Prostate gland (tissue), 2 donors: ENCODE measurements at regions not wholly inside any gene's neighbourhood (a gene's known extent, or its start where the extent isn't known, plus 50 kb on each side); places are given as distances from the start of the nearest gene placed in this dataset.

Experiments used
- DNase-seq: peaks from one replicate; pipeline ENCODE4 v3.0.0-alpha.2; 2019; ENCODE audit warnings: low spot score
- H3K27ac ChIP-seq, 2 donors: fragments of 200-600 bp; sonication (generic); 2 replicates each; pipeline ENCODE4 v1.5.1; 2017 to 2019
- H3K27me3 ChIP-seq: fragments of 200-600 bp; sonication (generic); replicated peaks from 2 replicates; pipeline ENCODE4 v1.5.1; 2019; ENCODE audit not compliant: insufficient read depth
- H3K36me3 ChIP-seq, 2 donors: fragments of 200-600 bp; sonication (generic); 1 replicate in 1 of 2; 2 replicates in 1 of 2; pipeline versions ENCODE4 v1.5.1 to v1.8.1; 2017 to 2019
- H3K4me1 ChIP-seq: fragments of 200-600 bp; sonication (generic); replicated peaks from 2 replicates; pipeline ENCODE4 v1.5.1; 2019
- H3K4me3 ChIP-seq, 2 donors: fragments of 200-600 bp; sonication (generic); 2 replicates each; pipeline ENCODE4 v1.5.1; 2017 to 2019
- H3K9me3 ChIP-seq: fragments of 200-600 bp; sonication (generic); 2 replicates; pipeline ENCODE4 v1.5.1; 2017
- POLR2A ChIP-seq: fragments of 450-650 bp; IDR thresholded peaks from one replicate; pipeline ENCODE4 v1.6.1; 2016; ENCODE audit warnings: antibody characterized with exemption, mild to moderate bottlenecking
- POLR2AphosphoS5 ChIP-seq: sonication (generic); formaldehyde crosslinking; IDR thresholded peaks from one replicate; pipeline ENCODE4 v1.6.1; 2017; ENCODE audit warnings: antibody characterized with exemption
- WGBS: methylation state at CpG from one replicate; pipeline ENCODE4 v1.1.5; 2018; 5-methylcytosine and 5-hydroxymethylcytosine counted together
- intact Hi-C: fragments of 100-400 bp; cut with DNase I; formaldehyde crosslinking; loops from one replicate; pipeline ENCODE4 v1.14.2; 2022
- TF ChIP-seq, protein P1 (sequence below), 4 experiments: fragments of 200-600 bp in 2 of 4; fragments of 450-650 bp in 2 of 4; sonication (generic) in 2 of 4; IDR thresholded peaks; 1 replicate in 3 of 4; 2 replicates in 1 of 4; pipeline ENCODE4 v1.5.1; 2016 to 2019; ENCODE audit warnings: antibody characterized with exemption in 4 of 4, mild to moderate bottlenecking in 2 of 4, moderate library complexity in 2 of 4

DNA sequence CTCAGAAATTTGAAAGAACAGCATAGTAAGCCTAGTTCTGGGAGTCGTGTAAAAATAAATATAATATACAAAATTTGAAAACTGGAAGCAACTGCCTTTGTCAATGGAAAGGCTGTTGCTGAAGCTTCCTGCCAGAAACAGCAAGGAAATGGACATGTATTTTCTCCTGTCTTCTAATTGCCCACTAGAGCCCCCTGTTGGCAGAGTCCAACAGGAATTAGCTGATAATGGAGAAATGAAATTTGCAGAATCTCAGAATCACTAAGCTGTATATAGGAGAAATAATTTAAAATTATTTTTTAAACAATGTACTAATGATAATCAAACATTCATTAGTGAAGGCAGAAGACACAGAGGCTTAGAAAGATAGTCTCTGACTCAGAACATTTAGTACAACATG lies 414.8 kb downstream of the SLC6A15 start:
- 75% methylated on average over 1 of the region's 1 CpG for WGBS
- TF ChIP-seq, protein P1, sequence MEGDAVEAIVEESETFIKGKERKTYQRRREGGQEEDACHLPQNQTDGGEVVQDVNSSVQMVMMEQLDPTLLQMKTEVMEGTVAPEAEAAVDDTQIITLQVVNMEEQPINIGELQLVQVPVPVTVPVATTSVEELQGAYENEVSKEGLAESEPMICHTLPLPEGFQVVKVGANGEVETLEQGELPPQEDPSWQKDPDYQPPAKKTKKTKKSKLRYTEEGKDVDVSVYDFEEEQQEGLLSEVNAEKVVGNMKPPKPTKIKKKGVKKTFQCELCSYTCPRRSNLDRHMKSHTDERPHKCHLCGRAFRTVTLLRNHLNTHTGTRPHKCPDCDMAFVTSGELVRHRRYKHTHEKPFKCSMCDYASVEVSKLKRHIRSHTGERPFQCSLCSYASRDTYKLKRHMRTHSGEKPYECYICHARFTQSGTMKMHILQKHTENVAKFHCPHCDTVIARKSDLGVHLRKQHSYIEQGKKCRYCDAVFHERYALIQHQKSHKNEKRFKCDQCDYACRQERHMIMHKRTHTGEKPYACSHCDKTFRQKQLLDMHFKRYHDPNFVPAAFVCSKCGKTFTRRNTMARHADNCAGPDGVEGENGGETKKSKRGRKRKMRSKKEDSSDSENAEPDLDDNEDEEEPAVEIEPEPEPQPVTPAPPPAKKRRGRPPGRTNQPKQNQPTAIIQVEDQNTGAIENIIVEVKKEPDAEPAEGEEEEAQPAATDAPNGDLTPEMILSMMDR (IDR thresholded peaks at IDR 0.05): peak in 1 of 4 experiments; percentile 27
- TF ChIP-seq POLR2A: no peak
- DNase-seq: no peak
- intact Hi-C loops: no loop called here
- Histone ChIP-seq H3K36me3 (no peaks in the 10 kb centered on the region), H3K9me3 (no peaks in the 10 kb centered on the region), H3K4me3 (no peak overlapping the region), H3K27me3 (no peaks in the 10 kb centered on the region), H3K4me1 (no peaks in the 10 kb centered on the region), H3K27ac (no peak overlapping the region)

DNA sequence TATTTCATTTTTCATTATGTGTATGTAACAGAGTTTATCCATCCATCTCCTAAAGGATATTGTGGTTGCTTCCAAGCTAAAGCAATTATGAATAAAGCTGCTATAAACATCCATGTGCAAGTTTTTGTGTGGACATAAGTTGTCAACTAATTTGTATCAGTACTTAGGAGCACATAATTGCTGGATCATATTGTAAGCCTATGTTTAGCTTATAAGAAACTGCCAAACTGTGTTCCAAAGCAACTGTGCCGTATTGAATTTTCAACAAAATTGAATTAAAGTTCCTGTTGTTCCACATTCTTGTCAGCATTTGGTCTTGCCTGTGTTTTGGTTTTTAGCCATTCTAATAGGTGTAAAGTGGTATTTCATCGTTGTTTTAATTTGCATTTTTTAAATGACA lies 416.9 kb downstream of the SLC6A15 start:
- intact Hi-C loops: no loop called here
- DNase-seq: no peak
- H3K9me3 ChIP-seq: no peaks in the 10 kb centered on the region
- H3K36me3 ChIP-seq: no peaks in the 10 kb centered on the region
- H3K27ac ChIP-seq: no peak overlapping the region
- WGBS: 89% methylated on average over 2 of the region's 2 CpGs
- H3K4me3 ChIP-seq: no peak overlapping the region
- TF ChIP-seq, protein P1 (IDR thresholded peaks at IDR 0.05): no peak
- TF ChIP-seq POLR2AphosphoS5 (no peak), POLR2A (no peak)
- no peaks in the 10 kb centered on the region for H3K4me1 ChIP-seq
- H3K27me3 ChIP-seq: no peaks in the 10 kb centered on the region

DNA sequence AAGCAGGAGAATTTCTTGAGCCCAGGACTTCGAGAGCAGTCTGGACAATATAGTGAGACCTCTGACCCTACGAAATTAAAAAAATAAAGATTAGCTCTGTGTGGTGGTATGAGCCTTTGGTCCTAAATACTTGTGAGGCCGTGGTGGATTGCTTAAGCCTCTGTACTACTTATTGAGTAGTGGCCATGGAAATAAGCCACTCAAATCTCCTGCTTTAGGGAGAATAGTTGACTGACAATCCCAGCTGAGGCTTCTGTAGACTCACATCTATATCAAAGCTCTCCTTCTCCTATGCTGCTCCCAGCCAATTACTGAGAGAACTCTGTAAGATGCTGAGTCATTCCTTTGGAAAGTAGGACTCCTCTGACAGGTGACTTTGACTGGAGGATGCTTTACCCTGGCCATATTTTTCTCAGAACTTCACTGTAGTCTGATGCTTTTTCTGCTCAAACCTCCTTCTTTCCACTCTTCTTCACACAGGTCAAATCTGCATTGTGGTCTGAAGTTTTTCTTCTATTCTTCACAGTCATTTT lies 420.2 kb downstream of the SLC6A15 start:
- Histone ChIP-seq H3K9me3 (no peaks in the 10 kb centered on the region), H3K27ac (no peak overlapping the region), H3K4me3 (no peak overlapping the region), H3K27me3 (no peaks in the 10 kb centered on the region), H3K36me3 (no peaks in the 10 kb centered on the region), H3K4me1 (no peaks in the 10 kb centered on the region)
- 84% methylated on average over 3 of the region's 3 CpGs for WGBS
- no peak for TF ChIP-seq POLR2AphosphoS5
- TF ChIP-seq, protein P1 (IDR thresholded peaks at IDR 0.05): no peak
- intact Hi-C loops: no loop called here
- DNase-seq: no peak

DNA sequence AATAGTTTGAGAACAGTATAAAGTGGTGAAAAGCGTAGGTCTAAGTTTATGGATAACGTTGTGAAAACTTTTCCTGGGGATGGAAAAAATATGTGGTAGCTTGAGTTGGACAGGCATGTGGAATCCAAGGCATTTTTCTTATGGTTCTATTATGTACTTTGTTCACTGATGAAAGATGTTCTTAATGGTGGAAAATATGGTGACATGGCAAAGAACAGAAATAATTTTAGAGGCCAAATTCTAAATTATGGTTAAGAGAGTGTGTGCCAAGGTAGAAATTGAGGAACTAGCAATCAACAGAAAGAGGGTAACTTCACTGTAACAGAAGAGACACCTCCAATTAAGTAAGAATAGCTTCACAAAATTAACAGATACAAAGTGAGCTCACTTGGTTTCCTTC lies 427.8 kb downstream of the SLC6A15 start:
- DNase-seq: no peak
- Histone ChIP-seq H3K4me3 (no peak overlapping the region), H3K9me3 (no peaks in the 10 kb centered on the region), H3K27ac (no peak overlapping the region), H3K4me1 (no peaks in the 10 kb centered on the region), H3K36me3 (no peaks in the 10 kb centered on the region), H3K27me3 (no peaks in the 10 kb centered on the region)
- TF ChIP-seq, protein P1 (IDR thresholded peaks at IDR 0.05): no peak
- TF ChIP-seq POLR2AphosphoS5 (no peak), POLR2A (no peak)
- WGBS: 83% methylated on average over 2 of the region's 2 CpGs
- intact Hi-C loops: no loop called here

DNA sequence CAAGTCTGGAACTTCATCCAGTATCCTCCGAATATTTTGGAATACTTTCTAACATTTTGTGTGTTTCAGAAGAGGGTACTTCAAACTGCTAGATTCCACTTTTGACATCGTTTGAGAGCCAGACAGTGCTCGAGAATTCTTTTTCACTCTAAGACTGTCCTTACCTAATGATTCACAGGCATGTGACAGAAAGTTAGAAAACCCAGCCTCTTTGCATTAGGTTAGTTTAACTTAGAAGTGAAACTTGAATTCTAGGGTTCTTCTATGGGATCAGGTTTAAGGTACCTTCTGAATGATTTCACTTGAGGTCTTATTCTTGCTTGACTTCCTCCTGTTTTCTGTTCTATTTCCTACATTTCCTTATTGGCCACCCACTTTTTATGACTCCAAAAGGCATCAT lies 431.8 kb downstream of the SLC6A15 start:
- intact Hi-C loops: no loop called here
- Histone ChIP-seq H3K27me3 (no peaks in the 10 kb centered on the region), H3K4me3 (no peak overlapping the region), H3K4me1 (no peaks in the 10 kb centered on the region), H3K27ac (no peak overlapping the region), H3K9me3 (no peaks in the 10 kb centered on the region), H3K36me3 (no peaks in the 10 kb centered on the region)
- no peak for DNase-seq
- 89% methylated on average over 3 of the region's 3 CpGs for WGBS
- TF ChIP-seq POLR2AphosphoS5 (no peak), POLR2A (no peak)
- TF ChIP-seq, protein P1 (IDR thresholded peaks at IDR 0.05): no peak
